Esophagus squamous epithelium (tissue), 4 donors: ENCODE measurements at regions not wholly inside any gene's neighbourhood (a gene's known extent, or its start where the extent isn't known, plus 50 kb on each side); places are given as distances from the start of the nearest gene placed in this dataset.

Experiments used
- POLR2A ChIP-seq, 4 donors: fragments of 450-650 bp; IDR thresholded peaks; one replicate each; pipeline ENCODE4 v1.6.1; 2017; ENCODE audit warnings: antibody characterized with exemption in 4 of 4, mild to moderate bottlenecking in 4 of 4, moderate library complexity in 3 of 4
- TF ChIP-seq, protein P1 (sequence below), 6 experiments: fragments of 450-650 bp in 4 of 6; fragments of 200-600 bp in 2 of 6; sonication (generic) in 2 of 6; IDR thresholded peaks; one replicate each; pipeline ENCODE4 v1.5.1; 2016 to 2019; ENCODE audit warnings: antibody characterized with exemption in 6 of 6, mild to moderate bottlenecking in 4 of 6, moderate library complexity in 4 of 6

DNA sequence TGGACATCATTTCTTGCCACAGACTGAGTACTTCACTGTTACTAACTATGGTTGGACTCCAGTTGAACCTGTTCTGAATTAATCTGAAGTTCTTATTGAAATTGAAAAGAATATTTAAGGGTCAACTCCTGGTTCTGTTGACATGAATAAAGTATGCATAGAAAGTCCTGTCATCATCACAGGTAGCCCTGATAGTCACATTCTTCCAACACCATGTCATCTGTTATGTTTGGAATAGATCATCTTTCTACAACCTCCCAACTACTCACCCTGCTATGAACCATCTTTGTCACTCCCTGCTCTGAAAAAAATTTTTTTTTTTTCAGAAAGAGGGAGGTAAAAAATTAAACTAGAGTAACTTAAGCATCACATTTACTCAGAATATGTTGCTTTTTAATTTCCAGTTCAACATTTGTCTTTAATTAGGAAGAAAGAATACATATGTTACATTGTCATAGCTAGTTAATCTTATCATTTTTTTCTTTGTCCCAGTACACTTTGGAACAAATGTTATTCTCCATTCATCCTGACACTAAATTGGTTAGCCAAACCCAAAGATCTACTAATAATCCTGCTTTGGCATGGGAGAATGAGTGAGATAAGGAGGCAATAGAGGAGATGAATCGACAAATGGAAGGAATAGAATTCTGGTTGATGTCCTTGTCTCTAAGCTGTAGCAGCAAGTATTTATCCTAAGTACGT is 775.1 kb upstream of the NRSN1 start:
- TF ChIP-seq, protein P1, sequence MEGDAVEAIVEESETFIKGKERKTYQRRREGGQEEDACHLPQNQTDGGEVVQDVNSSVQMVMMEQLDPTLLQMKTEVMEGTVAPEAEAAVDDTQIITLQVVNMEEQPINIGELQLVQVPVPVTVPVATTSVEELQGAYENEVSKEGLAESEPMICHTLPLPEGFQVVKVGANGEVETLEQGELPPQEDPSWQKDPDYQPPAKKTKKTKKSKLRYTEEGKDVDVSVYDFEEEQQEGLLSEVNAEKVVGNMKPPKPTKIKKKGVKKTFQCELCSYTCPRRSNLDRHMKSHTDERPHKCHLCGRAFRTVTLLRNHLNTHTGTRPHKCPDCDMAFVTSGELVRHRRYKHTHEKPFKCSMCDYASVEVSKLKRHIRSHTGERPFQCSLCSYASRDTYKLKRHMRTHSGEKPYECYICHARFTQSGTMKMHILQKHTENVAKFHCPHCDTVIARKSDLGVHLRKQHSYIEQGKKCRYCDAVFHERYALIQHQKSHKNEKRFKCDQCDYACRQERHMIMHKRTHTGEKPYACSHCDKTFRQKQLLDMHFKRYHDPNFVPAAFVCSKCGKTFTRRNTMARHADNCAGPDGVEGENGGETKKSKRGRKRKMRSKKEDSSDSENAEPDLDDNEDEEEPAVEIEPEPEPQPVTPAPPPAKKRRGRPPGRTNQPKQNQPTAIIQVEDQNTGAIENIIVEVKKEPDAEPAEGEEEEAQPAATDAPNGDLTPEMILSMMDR (IDR thresholded peaks at IDR 0.05) = no peak
- no peak for TF ChIP-seq POLR2A (IDR thresholded peaks at IDR 0.05)
